ENCODE measurements at regions not wholly inside any gene's neighbourhood (a gene's known extent, or its start where the extent isn't known, plus 50 kb on each side); places are given as distances from the start of the nearest gene placed in this dataset.

DNA sequence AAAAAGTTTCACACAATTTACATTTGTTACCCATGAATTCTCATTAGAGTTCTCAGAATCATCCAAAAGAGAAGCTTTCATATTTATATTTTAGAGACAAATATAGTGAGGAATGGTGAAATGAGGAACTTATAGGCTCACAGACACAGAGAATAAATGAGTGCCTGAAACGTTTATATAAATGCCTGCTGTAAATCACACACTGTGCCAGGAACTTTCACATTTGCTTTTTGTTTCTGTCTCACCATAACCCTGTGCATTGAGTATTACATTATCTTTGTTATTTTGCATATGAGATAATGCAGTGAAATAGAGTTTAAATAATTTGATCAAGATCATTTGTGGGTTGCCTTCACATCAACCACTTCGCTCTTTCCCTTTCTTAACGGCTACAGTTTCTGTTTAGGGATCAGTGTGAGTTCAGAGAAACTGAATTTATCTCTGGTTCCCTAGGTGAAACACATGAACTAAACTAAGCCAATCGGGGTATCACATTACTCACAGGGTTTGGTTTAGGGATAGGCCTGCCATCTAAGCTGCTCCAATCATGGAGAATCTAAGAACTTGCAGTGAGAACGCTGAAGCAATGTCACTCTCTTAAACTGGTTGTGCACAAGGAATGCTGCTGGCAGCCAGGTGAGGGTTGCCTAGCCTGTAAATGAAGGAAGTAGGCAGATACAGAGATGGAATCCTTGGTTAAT lies 1339.2 kb upstream of the TENM4 start:
- no peaks in the 10 kb centered on the region for H3K27me3 ChIP-seq (ENCODE audit: control insufficient read depth, insufficient read depth, low read length)
- no peak overlapping the region for H3K4me3 ChIP-seq (ENCODE audit: low read depth, low read length)
- FAIRE-seq (no peak), DNase-seq (ENCODE audit: low read depth) (no peak)
- H3K36me3 ChIP-seq (ENCODE audit: control insufficient read depth, insufficient read depth, low read length): no peaks in the 10 kb centered on the region
- TF ChIP-seq, protein P1, sequence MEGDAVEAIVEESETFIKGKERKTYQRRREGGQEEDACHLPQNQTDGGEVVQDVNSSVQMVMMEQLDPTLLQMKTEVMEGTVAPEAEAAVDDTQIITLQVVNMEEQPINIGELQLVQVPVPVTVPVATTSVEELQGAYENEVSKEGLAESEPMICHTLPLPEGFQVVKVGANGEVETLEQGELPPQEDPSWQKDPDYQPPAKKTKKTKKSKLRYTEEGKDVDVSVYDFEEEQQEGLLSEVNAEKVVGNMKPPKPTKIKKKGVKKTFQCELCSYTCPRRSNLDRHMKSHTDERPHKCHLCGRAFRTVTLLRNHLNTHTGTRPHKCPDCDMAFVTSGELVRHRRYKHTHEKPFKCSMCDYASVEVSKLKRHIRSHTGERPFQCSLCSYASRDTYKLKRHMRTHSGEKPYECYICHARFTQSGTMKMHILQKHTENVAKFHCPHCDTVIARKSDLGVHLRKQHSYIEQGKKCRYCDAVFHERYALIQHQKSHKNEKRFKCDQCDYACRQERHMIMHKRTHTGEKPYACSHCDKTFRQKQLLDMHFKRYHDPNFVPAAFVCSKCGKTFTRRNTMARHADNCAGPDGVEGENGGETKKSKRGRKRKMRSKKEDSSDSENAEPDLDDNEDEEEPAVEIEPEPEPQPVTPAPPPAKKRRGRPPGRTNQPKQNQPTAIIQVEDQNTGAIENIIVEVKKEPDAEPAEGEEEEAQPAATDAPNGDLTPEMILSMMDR (IDR thresholded peaks at IDR 0.05; ENCODE audit: insufficient read depth, low read length, severe bottlenecking): no peak

DNA sequence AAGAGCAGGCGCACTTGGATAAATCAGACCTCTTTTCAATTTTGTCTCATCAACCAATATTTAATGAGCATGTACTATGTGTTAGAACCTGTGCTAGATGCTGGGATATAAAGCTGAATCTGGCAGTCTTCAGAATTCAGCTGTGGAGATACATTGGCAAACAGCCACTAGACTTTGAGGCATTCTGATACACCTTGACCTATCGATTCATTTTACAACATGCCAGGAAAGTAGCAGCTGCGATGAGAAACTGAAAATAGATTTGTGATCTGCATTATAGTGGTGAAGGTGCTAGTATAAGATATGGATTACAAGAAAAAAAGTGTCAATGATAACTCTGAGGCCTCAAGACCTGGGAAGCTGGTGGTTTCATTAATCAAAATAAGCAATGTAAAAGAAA lies 1338.1 kb upstream of the TENM4 start:
- TF ChIP-seq, protein P1 (IDR thresholded peaks at IDR 0.05; ENCODE audit: insufficient read depth, low read length, severe bottlenecking): no peak
- H3K27me3 ChIP-seq (ENCODE audit: control insufficient read depth, insufficient read depth, low read length): no peaks in the 10 kb centered on the region
- no peak overlapping the region for H3K4me3 ChIP-seq (ENCODE audit: low read depth, low read length)
- H3K36me3 ChIP-seq (ENCODE audit: control insufficient read depth, insufficient read depth, low read length): no peaks in the 10 kb centered on the region
- DNase-seq (ENCODE audit: low read depth): no peak
- no peak for FAIRE-seq

DNA sequence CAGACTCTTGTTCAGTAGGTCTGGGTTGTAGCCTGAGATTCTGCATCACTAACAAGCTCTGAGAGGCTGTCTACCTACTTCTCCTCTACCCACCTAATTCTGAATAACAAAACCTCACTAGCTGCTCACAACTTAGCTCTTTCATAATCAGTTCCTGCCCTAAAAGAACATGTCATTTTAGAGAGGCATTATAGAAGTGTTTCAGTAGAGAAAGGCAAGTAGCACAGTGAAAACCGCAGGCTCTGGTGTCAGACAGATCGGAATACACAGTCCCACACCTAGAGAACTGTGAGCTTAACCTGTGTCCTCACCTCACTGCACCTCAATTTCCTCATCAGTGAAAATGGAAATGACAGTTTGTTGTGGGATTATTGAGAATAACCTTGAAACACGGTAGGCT lies 1337.6 kb upstream of the TENM4 start:
- FAIRE-seq (no peak), DNase-seq (ENCODE audit: low read depth) (no peak)
- TF ChIP-seq, protein P1 (IDR thresholded peaks at IDR 0.05; ENCODE audit: insufficient read depth, low read length, severe bottlenecking): no peak
- Histone ChIP-seq H3K27me3 (ENCODE audit: control insufficient read depth, insufficient read depth, low read length) (no peaks in the 10 kb centered on the region), H3K36me3 (ENCODE audit: control insufficient read depth, insufficient read depth, low read length) (no peaks in the 10 kb centered on the region), H3K4me3 (ENCODE audit: low read depth, low read length) (no peak overlapping the region)

DNA sequence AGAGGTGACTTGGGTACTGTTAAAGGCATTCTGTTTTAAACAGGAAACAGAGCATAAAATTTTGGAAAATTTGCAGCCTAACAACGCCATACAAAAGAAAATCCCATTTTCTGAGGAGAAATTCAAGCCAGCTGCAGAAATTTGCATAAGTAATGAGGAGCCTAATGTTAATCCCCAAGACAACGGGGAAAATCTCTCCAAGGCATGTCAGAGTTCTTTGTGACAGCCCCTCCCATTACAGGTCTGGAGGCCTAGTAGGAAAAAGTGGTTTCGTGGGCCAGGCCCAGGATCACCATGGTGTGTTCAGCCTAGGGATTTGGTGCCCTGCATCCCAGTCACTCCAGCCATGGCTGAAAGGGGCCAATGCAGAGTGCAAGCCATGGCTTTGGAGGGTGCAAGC lies 1333.1 kb upstream of the TENM4 start:
- FAIRE-seq: no peak
- no peaks in the 10 kb centered on the region for H3K36me3 ChIP-seq (ENCODE audit: control insufficient read depth, insufficient read depth, low read length)

DNA sequence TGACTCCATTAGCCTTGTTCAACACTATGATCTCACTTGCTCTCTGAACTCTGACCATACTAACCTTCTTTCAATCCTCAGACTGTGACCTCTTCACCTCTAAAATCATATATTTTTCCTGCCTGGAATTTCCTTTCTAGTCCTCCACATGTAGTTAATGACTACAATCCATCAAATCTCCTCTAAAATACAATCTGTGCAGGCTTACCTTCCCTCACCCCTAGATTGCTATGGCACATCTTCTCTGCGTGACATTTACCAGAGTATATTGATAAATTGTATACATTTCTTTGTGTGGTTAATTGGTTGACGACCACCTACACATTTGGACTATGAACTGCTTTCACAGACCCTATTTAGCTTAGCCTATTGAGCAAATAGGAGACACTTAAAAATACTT lies 1330.2 kb upstream of the TENM4 start:
- TF ChIP-seq, protein P1 (IDR thresholded peaks at IDR 0.05; ENCODE audit: insufficient read depth, low read length, severe bottlenecking): no peak
- H3K36me3 ChIP-seq (ENCODE audit: control insufficient read depth, insufficient read depth, low read length): no peaks in the 10 kb centered on the region
- FAIRE-seq (no peak), DNase-seq (ENCODE audit: low read depth) (no peak)
- no peaks in the 10 kb centered on the region for H3K27me3 ChIP-seq (ENCODE audit: control insufficient read depth, insufficient read depth, low read length)
- H3K4me3 ChIP-seq (ENCODE audit: low read depth, low read length): no peak overlapping the region

More for the DNA sequence above, 1333.1 kb upstream of the TENM4 start:
- no peak overlapping the region for H3K4me3 ChIP-seq (ENCODE audit: low read depth, low read length)
- TF ChIP-seq, protein P1 (IDR thresholded peaks at IDR 0.05; ENCODE audit: insufficient read depth, low read length, severe bottlenecking): no peak
- no peaks in the 10 kb centered on the region for H3K27me3 ChIP-seq (ENCODE audit: control insufficient read depth, insufficient read depth, low read length)
- DNase-seq (ENCODE audit: low read depth): no peak

DNA sequence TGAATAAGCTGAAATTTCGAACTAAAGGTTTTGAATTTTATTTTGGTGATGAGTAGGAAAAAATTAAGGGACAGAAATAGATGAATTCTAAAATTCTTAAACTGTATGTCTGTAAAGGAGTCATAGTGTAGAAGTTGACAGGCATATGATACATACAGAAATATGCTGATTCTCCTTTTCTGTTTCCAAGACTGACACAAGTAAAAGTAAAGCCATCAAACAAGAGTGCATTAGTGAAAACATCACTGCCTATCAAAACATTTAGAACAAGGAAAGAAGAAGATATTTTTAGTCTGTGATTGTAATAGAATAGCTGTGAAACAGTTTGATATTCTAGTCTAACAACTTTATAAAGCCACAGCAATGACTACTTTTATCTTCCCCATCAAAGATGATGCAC lies 1318.0 kb upstream of the TENM4 start:
- FAIRE-seq: no peak
- no peaks in the 10 kb centered on the region for H3K36me3 ChIP-seq (ENCODE audit: control insufficient read depth, insufficient read depth, low read length)
- no peak for DNase-seq (ENCODE audit: low read depth)
- TF ChIP-seq, protein P1 (IDR thresholded peaks at IDR 0.05; ENCODE audit: insufficient read depth, low read length, severe bottlenecking): no peak
- H3K27me3 ChIP-seq (ENCODE audit: control insufficient read depth, insufficient read depth, low read length): no peaks in the 10 kb centered on the region
- H3K4me3 ChIP-seq (ENCODE audit: low read depth, low read length): no peak overlapping the region
